OCI-LY7 (cell line): ENCODE measurements at regions not wholly inside any gene's neighbourhood (a gene's known extent, or its start where the extent isn't known, plus 50 kb on each side); places are given as distances from the start of the nearest gene placed in this dataset.

Source experiments
- EZH2phosphoT487 ChIP-seq: fragments of 200-600 bp; sonication (generic); IDR thresholded peaks from 2 replicates; pipeline ENCODE4 v1.6.1; 2018; ENCODE audit warnings: low read depth, borderline replicate concordance, mild to moderate bottlenecking, mixed run types, antibody characterized with exemption, low read length, moderate library complexity, mixed read lengths
- TF ChIP-seq, protein P1 (sequence below): fragments of 200-600 bp; sonication (generic); conservative IDR thresholded peaks from 2 replicates; pipeline ENCODE4 v1.5.1; 2014; ENCODE audit warnings: mild to moderate bottlenecking, antibody characterized with exemption, low read length, moderate library complexity, mixed read lengths

DNA sequence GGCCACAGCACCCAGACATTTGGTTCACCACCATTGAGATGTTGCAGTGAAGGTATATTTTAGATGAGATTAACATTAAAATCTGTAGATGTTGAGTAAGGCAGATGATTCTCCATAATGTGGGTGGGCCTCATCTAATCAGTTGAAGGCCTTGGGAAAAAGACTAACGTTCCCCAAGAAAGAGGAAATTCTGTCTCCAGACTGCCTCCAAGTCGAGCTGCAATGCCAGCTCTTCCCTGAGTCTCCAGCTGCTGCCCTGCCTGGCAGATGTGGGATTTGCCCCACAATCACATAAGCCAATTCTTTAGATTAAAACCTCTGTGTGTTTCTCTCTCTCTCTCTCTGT, 101.9 kb downstream of the PDCL3 start:
- TF ChIP-seq, protein P1, sequence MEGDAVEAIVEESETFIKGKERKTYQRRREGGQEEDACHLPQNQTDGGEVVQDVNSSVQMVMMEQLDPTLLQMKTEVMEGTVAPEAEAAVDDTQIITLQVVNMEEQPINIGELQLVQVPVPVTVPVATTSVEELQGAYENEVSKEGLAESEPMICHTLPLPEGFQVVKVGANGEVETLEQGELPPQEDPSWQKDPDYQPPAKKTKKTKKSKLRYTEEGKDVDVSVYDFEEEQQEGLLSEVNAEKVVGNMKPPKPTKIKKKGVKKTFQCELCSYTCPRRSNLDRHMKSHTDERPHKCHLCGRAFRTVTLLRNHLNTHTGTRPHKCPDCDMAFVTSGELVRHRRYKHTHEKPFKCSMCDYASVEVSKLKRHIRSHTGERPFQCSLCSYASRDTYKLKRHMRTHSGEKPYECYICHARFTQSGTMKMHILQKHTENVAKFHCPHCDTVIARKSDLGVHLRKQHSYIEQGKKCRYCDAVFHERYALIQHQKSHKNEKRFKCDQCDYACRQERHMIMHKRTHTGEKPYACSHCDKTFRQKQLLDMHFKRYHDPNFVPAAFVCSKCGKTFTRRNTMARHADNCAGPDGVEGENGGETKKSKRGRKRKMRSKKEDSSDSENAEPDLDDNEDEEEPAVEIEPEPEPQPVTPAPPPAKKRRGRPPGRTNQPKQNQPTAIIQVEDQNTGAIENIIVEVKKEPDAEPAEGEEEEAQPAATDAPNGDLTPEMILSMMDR, result no peak
- no peak for TF ChIP-seq EZH2phosphoT487
